Pancreas (tissue), 10 donors: ENCODE measurements at regions not wholly inside any gene's neighbourhood (a gene's known extent, or its start where the extent isn't known, plus 50 kb on each side); places are given as distances from the start of the nearest gene placed in this dataset.

Experiments used
- ATAC-seq, 4 donors: fragments of 200-7000 bp; cut with Tn5 transposase; one replicate each; pipeline versions ENCODE4 v1.8.0 to v1.9.1; 2020; ENCODE audit warnings: mild to moderate bottlenecking in 4 of 4, moderate library complexity in 4 of 4
- DNase-seq, 6 donors: peaks; one replicate each; pipeline ENCODE4 v3.0.0-alpha.2; 2020
- FAIRE-seq: peaks from 2 replicates; lab custom pipeline; 2012; peaks lifted over from hg19 to GRCh38; lab: Jason Lieb, UNC
- H3K27ac ChIP-seq, 4 donors: fragments of 200-600 bp; sonication (generic); 1 replicate in 3 of 4; 2 replicates in 1 of 4; pipeline versions ENCODE4 v1.5.0 to v1.8.0; 2020
- H3K27me3 ChIP-seq, 4 donors: fragments of 200-600 bp; one replicate each; pipeline ENCODE4 v1.8.0; 2021
- H3K36me3 ChIP-seq, 3 donors: fragments of 200-600 bp; sonication (generic) in 1 of 3; one replicate each; pipeline versions ENCODE4 v1.5.0 to v1.8.0; 2020 to 2021
- H3K4me1 ChIP-seq, 3 donors: fragments of 200-600 bp; one replicate each; pipeline ENCODE4 v1.8.0; 2021
- H3K4me3 ChIP-seq, 4 donors: fragments of 200-600 bp; sonication (generic) in 2 of 4; one replicate each; pipeline versions ENCODE4 v1.5.0 to v1.8.0; 2020 to 2021
- H3K9me3 ChIP-seq, 4 donors: fragments of 200-600 bp; one replicate each; pipeline ENCODE4 v1.8.0; 2021
- CTCF ChIP-seq, 4 donors: fragments of 200-600 bp; sonication (generic) in 3 of 4; IDR thresholded peaks; one replicate each; pipeline versions ENCODE4 v1.5.0 to v1.8.0; 2021; ENCODE audit warnings: antibody characterized with exemption in 4 of 4
- WGBS, 2 donors: extraction: QIAGEN DNeasy Blood & Tissue Kit; methylation state at CpG; one replicate each; pipeline ENCODE4 v1.1.7; 2013; 5-methylcytosine and 5-hydroxymethylcytosine counted together
- intact Hi-C, 3 donors: fragments of 100-400 bp; cut with DNase I; formaldehyde crosslinking; loops; one replicate each; pipeline versions ENCODE4 v1.11.1 to v1.14.2; 2022
- donor health status: healthy with polysubstance abuse.
- donor health status: DM: no; HTN: no; CAD: no; lungs with moderate emphysema.
- donor health status: DM: no; HTN: no; CAD: no.
- donor health status: control.
- donor health status: control.
- donor health status: Bipolar disorder and iron deficiency.
- donor health status: DM: yes; HTN: yes; CAD: no.
- donor health status: DM: no; HTN: no; CAD: no.
- donor health status: DM: no; HTN: no; CAD: no.
- donor health status: DM: yes; HTN: yes; CAD: no.

- FAIRE-seq (no peak), DNase-seq (no peak), ATAC-seq (no peak)
- Histone ChIP-seq H3K27me3 (no peaks in the 10 kb centered on the region), H3K27ac (no peak overlapping the region), H3K4me1 (no peaks in the 10 kb centered on the region), H3K36me3 (no peaks in the 10 kb centered on the region), H3K9me3 (no peaks in the 10 kb centered on the region), H3K4me3 (no peak overlapping the region)
- 93 to 100% methylated on average over 1 of the region's 1 CpG for WGBS, 2 donors
- TF ChIP-seq CTCF (IDR thresholded peaks at IDR 0.05): no peak
- intact Hi-C loops: no loop called here
Measured at GRCh38 chr18:43886341-43886740, 609.1 kb upstream of the SYT4 start.

- H3K9me3 ChIP-seq: no peaks in the 10 kb centered on the region
- FAIRE-seq (no peak), ATAC-seq (no peak), DNase-seq (no peak)
- H3K27me3 ChIP-seq: no peaks in the 10 kb centered on the region
- TF ChIP-seq CTCF (IDR thresholded peaks at IDR 0.05): no peak
- H3K4me3 ChIP-seq: no peak overlapping the region
- H3K4me1 ChIP-seq: no peaks in the 10 kb centered on the region
- WGBS, 2 donors: 74 to 84% methylated on average over 2 of the region's 2 CpGs
- H3K36me3 ChIP-seq: no peaks in the 10 kb centered on the region
- intact Hi-C loops: no loop called here
- H3K27ac ChIP-seq: no peak overlapping the region
Measured at GRCh38 chr18:43887491-43887890, 610.2 kb upstream of the SYT4 start.

- ATAC-seq (no peak), FAIRE-seq (no peak), DNase-seq (no peak)
- H3K4me1 ChIP-seq: peaks cover 0 to 9% (median 0%) of the 10 kb centered on the region in 3 donors
- no peaks in the 10 kb centered on the region for H3K9me3 ChIP-seq
- TF ChIP-seq CTCF (IDR thresholded peaks at IDR 0.05): no peak
- H3K4me3 ChIP-seq: no peak overlapping the region
- no peaks in the 10 kb centered on the region for H3K36me3 ChIP-seq
- intact Hi-C loops: no loop called here
- 52 to 72% methylated on average over 3 of the region's 3 CpGs for WGBS, 2 donors
- H3K27ac ChIP-seq: no peak overlapping the region
- no peaks in the 10 kb centered on the region for H3K27me3 ChIP-seq
Measured at GRCh38 chr18:43888598-43888997, 611.3 kb upstream of the SYT4 start.

GRCh38 chr18:43893001-43893637 lies 615.8 kb upstream of the SYT4 start:
- 27 to 34% methylated on average over 5 of the region's 5 CpGs for WGBS, 2 donors
- Histone ChIP-seq H3K27ac (no peak overlapping the region), H3K4me1 (peaks cover 0 to 11% (median 0%) of the 10 kb centered on the region in 3 donors), H3K36me3 (no peaks in the 10 kb centered on the region), H3K4me3 (no peak overlapping the region), H3K9me3 (no peaks in the 10 kb centered on the region), H3K27me3 (no peaks in the 10 kb centered on the region)
- ATAC-seq: peak in 3 of 4 donors; percentile 50 to 87 (median 76)
- intact Hi-C loops: no loop called here
- no peak for TF ChIP-seq CTCF (IDR thresholded peaks at IDR 0.05)
- DNase-seq: no peak
- peak; percentile 5 for FAIRE-seq

- intact Hi-C loops: no loop called here
- ATAC-seq (peak; percentile 91 to 99 (median 96)), FAIRE-seq (no peak), DNase-seq (no peak)
- Histone ChIP-seq H3K27me3 (peaks cover 0 to 5% (median 0%) of the 10 kb centered on the region in 4 donors), H3K9me3 (no peaks in the 10 kb centered on the region), H3K27ac (no peak overlapping the region), H3K36me3 (no peaks in the 10 kb centered on the region), H3K4me1 (peaks cover 9 to 18% (median 17%) of the 10 kb centered on the region in 3 donors), H3K4me3 (no peak overlapping the region)
- TF ChIP-seq CTCF (IDR thresholded peaks at IDR 0.05): no peak
- 5 to 14% methylated on average over 1 of the region's 1 CpG for WGBS, 2 donors
Measured at GRCh38 chr18:43904209-43904837, 627.0 kb upstream of the SYT4 start.
